DMS79 (cell line): ENCODE measurements at regions not wholly inside any gene's neighbourhood (a gene's known extent, or its start where the extent isn't known, plus 50 kb on each side); places are given as distances from the start of the nearest gene placed in this dataset.
A peak's percentile ranks its signal among the peaks of the same experiment; 100 is the strongest.

Source experiments
- DNase-seq: peaks from one replicate; lab custom pipeline; 2025; lab: John Stamatoyannopoulos, UW

DNA sequence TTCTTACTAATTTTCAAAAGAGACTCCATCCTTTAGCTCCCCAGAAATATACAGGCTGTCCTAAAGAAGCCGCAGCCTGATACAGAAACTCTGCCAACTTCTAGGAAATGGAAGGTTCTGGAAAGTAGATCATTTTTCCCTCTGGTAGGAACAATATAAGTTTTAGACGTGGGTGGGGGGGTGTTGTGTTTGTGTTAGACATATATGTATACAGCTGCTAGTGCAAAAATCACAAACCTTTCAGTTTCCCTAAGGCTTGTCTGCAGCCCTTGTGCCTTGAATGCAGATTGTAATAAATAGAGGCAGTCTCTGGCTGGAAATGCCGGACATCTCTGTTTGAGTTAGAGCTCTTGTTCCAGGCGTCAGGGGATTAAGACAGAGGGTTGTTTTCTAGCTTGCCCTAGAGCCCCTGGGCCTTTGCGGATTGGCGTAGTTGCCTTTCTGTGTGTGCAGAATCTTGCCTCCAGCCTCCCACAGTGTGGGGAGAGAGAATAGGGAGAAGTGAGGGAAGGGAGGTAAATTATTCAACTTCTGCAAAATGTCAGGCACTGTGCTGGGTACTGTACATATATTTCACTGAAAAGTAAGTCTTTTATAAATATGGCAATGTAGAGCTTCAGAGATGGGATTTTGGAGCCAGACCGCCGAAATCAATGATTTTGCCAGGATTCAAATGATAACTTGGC lies 269.7 kb downstream of the PRL start:
- DNase-seq = no peak

GRCh38 chr6:22028403-22029090 lies 268.3 kb downstream of the PRL start:
- no peak for DNase-seq

GRCh38 chr6:22029171-22029570 lies 267.7 kb downstream of the PRL start:
- DNase-seq = no peak

DNA sequence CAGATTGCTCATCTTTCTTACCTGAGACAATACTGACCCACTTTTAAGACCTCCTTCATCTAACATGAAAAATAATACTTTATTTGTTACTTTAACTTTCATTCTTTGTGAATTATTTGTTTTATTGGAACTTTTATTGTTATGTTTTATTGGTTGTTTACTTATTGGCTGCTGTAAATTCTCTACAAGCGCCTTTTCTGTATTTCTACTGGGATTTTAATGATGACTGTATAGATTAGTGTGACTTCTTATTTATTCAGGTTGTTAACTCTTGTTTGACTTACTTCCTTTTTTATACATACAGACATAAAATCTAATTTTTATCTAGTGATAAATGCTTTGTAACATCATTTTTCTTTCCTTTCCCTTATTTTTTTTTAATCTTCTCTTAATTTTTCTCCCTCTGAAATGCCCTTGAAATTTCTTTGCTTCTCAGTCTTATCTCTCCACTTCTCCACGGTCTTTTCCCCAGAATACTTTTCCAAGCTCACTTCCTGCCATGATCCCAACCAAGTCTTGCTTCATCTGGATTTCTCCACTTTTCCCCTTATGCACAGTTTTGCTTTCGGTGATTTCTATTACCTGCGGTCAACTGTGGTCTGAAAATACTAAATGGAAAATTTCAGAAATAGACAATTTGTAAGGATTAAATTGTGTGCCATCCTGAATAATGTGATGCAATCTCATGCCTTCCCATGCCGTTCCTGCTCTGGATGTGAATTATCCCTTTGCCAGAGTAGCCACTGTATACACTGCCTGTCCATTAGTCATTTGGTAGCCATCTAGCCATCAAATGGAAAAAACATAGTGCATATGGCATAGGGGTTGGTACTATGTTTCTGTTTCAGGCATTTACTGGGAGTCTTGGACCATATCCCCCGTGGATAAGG lies 265.9 kb downstream of the PRL start:
- no peak for DNase-seq

GRCh38 chr6:22035690-22036089 lies 261.1 kb downstream of the PRL start:
- no peak for DNase-seq

DNA sequence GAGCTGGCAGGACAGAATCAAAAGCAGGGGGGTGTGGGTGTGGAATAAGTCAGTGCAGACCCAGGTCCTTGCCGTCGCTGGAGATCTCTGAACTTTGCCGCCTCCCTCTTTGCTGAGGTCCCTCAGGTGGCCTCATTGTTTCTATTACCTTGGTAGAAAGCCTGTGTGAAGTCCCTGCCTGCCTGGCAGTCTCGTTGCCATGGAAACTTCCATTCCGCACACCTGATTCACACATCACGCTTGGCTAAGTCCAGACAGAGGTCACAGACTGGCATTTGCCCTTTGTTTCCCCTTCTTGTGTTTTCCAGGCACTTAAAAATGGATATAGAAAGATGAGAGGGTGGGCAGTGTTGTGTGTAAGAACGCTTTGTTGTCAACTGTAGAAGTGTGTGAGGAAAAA lies 260.6 kb downstream of the PRL start:
- DNase-seq = peak; percentile 64

GRCh38 chr6:22036699-22037098 lies 260.1 kb downstream of the PRL start:
- DNase-seq = no peak

- no peak for DNase-seq
These were observed 254.9 kb downstream of the PRL start for GRCh38 chr6:22041797-22042480.

GRCh38 chr6:22042706-22043105 lies 254.1 kb downstream of the PRL start:
- DNase-seq = no peak

DNA sequence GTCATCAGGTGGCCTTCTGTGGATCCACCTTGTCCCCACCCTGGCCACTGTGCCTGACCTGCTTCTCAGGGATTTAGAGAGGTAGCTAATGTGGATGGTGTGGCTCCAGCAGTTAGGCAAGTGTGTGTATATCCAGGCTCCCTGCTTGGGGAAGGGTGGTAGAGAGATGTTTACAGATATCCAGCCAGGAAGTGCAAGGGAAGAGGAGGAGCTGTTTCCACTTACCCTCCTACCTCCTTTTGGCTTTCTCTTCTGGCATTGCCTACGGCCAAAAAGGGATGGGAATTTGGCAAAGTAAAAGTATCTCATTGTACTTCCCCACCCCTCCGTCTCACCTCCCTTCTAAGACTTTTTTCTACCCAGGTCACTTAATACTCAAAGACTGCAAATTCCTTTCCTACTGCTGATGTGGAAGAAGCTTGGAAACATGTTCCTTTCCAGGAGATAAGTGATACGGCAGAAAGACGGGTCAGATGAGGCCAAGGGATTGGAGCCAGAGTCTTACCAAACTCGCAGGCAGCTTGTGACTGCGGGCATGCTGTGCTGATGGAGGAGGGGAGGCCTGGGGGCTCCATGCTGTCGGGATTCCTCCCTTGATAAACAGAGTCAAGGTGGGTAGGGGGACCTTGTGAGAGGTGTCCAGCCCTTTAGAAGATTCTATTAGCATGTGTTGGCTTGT lies 253.4 kb downstream of the PRL start:
- DNase-seq = no peak

DNA sequence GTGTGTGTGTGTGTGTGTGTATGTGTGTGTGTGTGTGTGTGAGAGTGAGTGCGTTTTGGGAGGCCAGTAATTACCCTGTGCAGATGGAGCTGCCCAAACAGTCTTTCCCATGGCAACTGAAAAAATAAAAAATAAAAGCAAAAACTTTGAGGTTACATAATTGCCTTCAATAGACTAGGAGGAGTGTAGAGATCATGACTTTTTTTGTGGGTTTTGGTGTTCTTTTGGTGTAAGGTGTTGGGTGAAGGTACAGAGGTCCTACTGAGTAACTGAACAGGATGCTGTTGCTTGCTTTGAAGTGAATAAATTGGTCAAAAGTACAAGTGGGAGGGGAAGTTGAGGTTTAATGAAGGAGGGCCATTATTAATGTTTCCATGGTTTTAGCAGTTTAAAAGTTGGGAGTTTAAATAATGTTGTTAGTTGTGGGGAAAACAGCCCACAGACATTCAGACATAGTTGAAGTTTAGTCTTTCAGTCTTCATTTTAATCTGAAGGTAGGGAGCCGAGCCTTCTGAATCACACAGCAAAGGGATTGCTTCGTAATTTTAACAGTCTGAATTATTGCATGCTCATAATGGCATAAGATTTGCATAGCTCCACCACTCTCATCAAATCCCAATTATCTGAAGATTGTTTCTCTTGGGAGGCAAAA lies 251.4 kb downstream of the PRL start:
- DNase-seq = no peak

- DNase-seq = no peak
These were observed 247.8 kb downstream of the PRL start for GRCh38 chr6:22049002-22049401.

DNA sequence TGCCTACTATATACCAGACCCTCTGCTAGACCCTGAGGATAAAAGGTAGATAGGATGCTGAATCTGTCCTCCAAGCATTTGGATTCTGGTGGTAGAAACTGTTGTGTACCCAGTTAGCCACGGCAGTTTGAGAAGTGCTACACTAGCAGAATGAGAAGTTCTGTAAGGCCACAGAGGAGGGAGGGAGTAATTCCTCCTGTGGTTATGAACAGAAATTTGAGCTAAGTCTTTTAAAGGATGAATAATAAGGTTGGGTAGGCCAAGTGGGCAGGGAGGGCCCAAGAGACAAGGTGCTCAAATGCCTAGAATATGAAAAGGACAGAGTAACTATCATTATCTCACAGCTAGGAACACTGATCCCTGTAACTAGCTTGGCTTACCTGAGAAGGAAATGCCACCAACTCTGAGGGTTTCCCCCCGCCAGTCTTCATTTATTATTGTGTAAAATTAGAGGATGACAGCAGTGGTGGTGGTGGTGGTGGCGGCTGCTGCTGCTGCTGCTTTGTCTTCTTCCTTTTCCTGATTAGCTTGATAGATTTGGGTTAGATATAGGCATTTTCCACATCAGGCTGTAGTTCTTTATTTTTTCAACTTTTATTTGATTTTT lies 243.3 kb downstream of the PRL start:
- no peak for DNase-seq

DNA sequence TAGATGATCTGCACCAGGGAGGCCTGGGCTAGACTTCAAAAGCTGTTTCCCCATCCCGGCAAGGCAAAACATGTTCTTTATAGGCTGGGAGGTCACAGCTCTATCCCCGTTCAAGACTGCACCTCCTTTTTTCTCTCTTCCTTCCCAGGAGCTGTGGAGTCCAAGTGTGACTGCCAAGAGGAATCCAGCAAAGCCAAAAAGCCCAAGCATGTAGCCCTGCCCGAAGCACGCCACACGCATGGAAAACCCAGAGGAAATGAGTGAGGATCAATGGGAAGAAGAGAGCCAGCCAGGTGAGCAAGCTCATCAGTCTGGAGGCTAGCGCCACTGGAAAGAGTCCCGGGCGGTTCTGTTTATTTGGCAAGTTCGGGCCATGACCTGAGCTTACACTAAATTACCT lies 240.4 kb downstream of the PRL start:
- no peak for DNase-seq

DNA sequence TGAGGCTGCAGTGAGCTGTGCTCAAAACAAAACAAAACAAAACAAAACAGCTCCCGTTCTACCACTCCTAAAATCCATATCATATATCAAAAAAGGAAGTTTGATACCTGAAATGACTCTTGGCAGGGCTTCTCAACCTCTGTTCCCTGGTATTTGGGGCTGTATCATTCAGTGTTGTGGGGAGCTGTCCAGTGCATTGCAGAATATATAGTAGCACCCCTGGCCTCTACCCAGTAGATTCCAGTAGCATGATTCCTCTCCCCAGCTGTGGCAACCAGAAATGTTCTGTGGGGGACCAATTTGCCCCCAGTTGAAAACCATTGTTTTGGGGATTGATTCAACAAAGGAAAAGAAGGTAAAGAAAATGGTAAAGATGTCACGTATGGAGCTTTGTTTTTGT lies 238.9 kb downstream of the PRL start:
- no peak for DNase-seq

GRCh38 chr6:22059126-22059525 lies 237.7 kb downstream of the PRL start:
- no peak for DNase-seq

DNA sequence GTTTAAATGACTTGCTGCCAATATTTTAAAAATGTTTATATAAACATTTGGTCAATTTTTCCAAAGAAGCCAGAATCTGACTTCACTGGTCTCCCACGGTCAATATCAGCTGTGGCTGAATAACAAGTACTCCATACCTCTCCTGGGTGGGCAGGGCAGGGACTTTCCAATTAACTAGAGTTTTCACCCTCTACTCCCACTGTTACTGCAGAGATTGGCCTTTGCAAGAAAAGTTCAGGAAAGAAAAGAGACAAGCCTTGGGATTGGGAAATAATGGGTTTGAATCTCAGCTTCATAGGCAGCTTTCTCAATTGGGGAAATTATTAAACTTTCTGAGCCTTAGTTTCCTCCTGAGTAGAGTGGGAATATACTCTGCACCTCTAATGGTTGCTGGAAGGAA lies 236.9 kb downstream of the PRL start:
- no peak for DNase-seq

DNA sequence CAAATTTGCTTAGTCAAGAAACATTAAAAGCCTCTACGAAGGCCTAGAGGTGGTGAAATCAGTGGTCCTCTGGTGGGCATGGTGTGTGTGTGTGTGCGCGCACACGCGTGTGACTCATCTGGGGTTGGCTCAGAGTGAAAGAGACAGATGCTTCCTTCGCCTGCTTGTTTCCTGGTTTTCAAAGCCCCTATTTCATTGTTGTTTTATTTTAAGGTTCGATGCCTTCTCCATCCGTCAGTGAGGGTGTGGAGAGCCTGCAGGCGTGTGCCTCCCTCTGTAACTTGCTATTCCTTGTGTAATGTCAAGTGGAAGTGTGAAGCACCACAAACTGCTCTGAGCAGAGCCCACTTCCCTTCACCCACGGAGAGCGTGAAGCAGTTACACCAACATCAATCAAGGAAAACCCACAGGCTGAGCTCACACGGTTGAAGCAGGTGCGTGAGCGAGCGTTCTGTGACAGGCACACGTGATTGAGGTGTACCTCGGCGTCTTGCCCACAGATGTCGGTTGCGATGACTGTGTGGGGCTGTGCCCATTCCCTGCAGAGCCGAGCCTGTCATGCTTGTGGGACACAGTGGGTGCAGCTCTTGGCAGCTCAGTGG lies 233.9 kb downstream of the PRL start:
- peak; percentile 78 for DNase-seq

DNA sequence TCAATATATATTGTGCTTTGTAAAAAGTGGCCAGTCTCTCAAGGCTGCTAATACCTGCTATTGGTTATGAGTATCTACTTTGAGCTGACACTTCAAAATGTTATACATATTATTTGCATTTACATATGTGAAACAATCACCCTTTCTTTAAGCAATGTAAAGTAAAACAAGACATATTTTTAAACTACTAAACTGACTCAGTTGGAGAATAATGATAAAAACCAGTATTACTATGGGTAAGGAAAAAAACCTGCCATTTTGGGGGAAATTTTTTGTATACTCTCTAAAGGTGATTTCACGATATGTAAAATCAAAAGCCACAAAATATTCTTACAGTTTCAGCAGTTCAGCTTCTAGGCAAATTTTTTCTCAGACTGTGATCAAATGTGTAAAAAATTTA lies 232.3 kb downstream of the PRL start:
- DNase-seq = no peak

- DNase-seq = no peak
These were observed 229.7 kb downstream of the PRL start for GRCh38 chr6:22067122-22067521.
